Tibial artery (tissue), 4 donors: ENCODE measurements at regions not wholly inside any gene's neighbourhood (a gene's known extent, or its start where the extent isn't known, plus 50 kb on each side); places are given as distances from the start of the nearest gene placed in this dataset.
"Not testable (repeated sequence)": the region's sequence is repeated elsewhere in the genome, so short reads cannot be mapped to it uniquely, and the experiment has no call there.

Experiments
- DNase-seq, 2 donors: peaks; one replicate each; pipeline ENCODE4 v3.0.0-alpha.2; 2019
- H3K27ac ChIP-seq, 2 donors: fragments of 200-600 bp; sonication (generic) in 1 of 2; 1 replicate in 1 of 2; 2 replicates in 1 of 2; pipeline ENCODE4 v1.5.1; 2018 to 2019; ENCODE audit warnings: mild to moderate bottlenecking in 1 of 2
- H3K27me3 ChIP-seq, 2 donors: fragments of 200-600 bp; sonication (generic) in 1 of 2; one replicate each; pipeline versions ENCODE4 v1.5.1 to v1.6.0; 2016 to 2019
- H3K36me3 ChIP-seq, 3 donors: fragments of 200-600 bp; sonication (generic) in 2 of 3; one replicate each; pipeline ENCODE4 v1.5.1; 2016 to 2019; ENCODE audit warnings: mild to moderate bottlenecking in 2 of 3
- H3K4me1 ChIP-seq, 4 donors: fragments of 200-600 bp; sonication (generic) in 2 of 4; 1 replicate in 3 of 4; 2 replicates in 1 of 4; pipeline ENCODE4 v1.5.1; 2016 to 2019
- H3K4me3 ChIP-seq, 2 donors: fragments of 200-600 bp; sonication (generic) in 1 of 2; 1 replicate in 1 of 2; 2 replicates in 1 of 2; pipeline ENCODE4 v1.5.1; 2018 to 2019; ENCODE audit warnings: mild to moderate bottlenecking in 2 of 2
- H3K9me3 ChIP-seq, 3 donors: fragments of 200-600 bp; sonication (generic) in 1 of 3; one replicate each; pipeline ENCODE4 v1.5.1; 2016 to 2019
- intact Hi-C: fragments of 100-400 bp; cut with DNase I; formaldehyde crosslinking; loops from one replicate; pipeline ENCODE4 v1.15.0; 2023; ENCODE audit warnings: low total_unique reads
- TF ChIP-seq, protein P1 (sequence below), 2 experiments: fragments of 200-600 bp in 1 of 2; fragments of 450-650 bp in 1 of 2; IDR thresholded peaks; one replicate each; pipeline ENCODE4 v1.5.1; 2017 to 2019; ENCODE audit warnings: antibody characterized with exemption in 2 of 2, mild to moderate bottlenecking in 1 of 2, moderate library complexity in 1 of 2

DNA sequence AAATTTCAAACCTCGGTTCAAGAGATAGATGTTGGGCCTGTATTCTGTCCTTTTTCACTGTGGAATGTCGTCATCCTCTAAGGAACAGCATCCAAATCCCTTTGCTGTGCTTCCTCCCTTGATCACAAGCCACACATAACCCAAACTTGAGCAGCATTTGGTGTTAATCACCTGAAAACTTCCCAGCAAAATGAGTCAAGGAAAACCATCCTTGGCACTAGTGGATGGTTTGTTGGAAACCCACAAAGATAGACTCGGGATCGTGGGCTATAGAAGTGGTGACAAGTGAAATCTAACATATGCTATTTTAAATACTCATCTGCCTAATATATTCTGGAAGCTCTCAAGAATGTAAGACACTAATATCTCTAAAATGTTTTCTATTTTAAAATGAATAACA is 459.1 kb downstream of the SETD4 start:
- Histone ChIP-seq H3K9me3 (no peaks in the 10 kb centered on the region), H3K27me3 (peaks cover 0 to 4% of the 10 kb centered on the region in 2 donors), H3K4me1 (no peaks in the 10 kb centered on the region), H3K27ac (no peak overlapping the region), H3K4me3 (no peak overlapping the region), H3K36me3 (no peaks in the 10 kb centered on the region)
- intact Hi-C loops: no loop called here
- TF ChIP-seq, protein P1, sequence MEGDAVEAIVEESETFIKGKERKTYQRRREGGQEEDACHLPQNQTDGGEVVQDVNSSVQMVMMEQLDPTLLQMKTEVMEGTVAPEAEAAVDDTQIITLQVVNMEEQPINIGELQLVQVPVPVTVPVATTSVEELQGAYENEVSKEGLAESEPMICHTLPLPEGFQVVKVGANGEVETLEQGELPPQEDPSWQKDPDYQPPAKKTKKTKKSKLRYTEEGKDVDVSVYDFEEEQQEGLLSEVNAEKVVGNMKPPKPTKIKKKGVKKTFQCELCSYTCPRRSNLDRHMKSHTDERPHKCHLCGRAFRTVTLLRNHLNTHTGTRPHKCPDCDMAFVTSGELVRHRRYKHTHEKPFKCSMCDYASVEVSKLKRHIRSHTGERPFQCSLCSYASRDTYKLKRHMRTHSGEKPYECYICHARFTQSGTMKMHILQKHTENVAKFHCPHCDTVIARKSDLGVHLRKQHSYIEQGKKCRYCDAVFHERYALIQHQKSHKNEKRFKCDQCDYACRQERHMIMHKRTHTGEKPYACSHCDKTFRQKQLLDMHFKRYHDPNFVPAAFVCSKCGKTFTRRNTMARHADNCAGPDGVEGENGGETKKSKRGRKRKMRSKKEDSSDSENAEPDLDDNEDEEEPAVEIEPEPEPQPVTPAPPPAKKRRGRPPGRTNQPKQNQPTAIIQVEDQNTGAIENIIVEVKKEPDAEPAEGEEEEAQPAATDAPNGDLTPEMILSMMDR (IDR thresholded peaks at IDR 0.05): no peak
- DNase-seq: no peak

DNA sequence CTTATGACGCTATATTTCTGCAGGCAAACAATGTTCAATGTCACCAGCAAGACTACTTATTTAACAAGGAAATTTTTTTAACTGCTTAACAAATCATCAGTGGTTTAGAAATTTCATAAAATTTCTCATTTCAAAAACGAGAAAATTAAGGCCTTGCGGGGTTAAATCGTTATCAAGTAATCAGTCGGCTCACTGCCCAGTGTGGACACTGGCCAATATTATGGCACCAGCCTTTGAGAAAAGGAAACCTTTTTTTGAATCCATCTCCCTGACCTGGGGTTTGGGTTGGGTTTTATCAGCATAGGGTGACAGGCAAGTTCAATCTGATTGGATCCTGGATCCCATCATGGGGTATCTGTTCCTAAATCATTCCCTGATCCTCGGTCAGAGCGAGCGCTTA is 461.2 kb downstream of the SETD4 start:
- peaks cover 0 to 4% of the 10 kb centered on the region in 2 donors for H3K27me3 ChIP-seq
- no peak for DNase-seq
- intact Hi-C loops: no loop called here

DNA sequence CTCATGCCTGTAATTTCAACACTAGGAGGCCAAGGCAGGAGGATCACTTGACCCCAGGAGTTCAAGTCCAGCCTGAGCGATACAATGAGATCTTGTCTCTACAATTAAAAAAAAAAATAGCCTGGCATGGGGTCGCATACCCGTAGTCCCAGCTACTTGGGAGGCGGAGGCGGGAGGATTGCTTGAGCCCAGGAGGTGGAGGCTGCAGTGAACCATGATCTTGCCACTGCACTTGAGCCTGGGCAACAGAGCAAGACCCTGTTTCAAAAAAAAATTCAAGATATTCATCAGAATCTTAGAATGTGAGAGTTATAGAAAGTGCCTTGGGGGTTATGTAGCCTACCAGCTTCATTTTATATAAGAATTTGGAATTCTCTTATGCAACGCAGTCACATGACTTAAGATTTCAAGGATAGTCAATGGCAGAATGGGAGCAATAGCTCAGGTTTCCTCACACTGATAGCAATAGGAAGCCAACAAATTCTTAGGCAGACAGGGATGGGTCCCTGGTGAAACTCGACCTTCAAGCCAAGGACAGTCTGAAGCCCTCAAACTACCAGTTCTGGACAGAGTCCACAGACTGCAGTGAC is 462.5 kb downstream of the SETD4 start:
- Histone ChIP-seq H3K4me3 (no peak overlapping the region), H3K27me3 (no peaks in the 10 kb centered on the region), H3K27ac (no peak overlapping the region), H3K9me3 (no peaks in the 10 kb centered on the region), H3K4me1 (no peaks in the 10 kb centered on the region), H3K36me3 (no peaks in the 10 kb centered on the region)
- DNase-seq: no peak
- TF ChIP-seq, protein P1 (IDR thresholded peaks at IDR 0.05): no peak
- intact Hi-C loops: no loop called here

More for the DNA sequence above, 461.2 kb downstream of the SETD4 start:
- H3K36me3 ChIP-seq: no peaks in the 10 kb centered on the region
- H3K4me1 ChIP-seq: no peaks in the 10 kb centered on the region
- no peak overlapping the region for H3K27ac ChIP-seq
- H3K4me3 ChIP-seq: no peak overlapping the region
- no peaks in the 10 kb centered on the region for H3K9me3 ChIP-seq
- TF ChIP-seq, protein P1 (IDR thresholded peaks at IDR 0.05): no peak

DNA sequence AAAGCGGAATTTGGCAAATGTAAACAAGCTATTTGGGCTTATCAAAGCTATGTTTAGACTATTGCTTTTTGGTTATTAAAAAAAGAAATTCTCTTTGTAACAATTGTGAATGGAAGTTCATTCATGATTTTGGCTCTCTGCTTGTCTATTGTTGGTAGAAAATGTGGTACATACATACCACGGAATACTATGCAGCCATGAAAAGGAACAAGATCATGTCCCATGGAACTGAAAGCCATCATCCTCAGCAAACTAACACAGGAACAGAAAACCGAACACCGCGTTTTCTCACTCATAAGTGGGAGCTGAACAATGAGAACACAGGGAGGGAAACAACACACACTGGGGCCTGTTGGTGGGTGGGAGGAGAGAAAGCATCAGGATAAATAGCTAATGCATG is 465.4 kb downstream of the SETD4 start:
- no peaks in the 10 kb centered on the region for H3K9me3 ChIP-seq
- no peak for DNase-seq
- H3K4me3 ChIP-seq: no peak overlapping the region
- H3K4me1 ChIP-seq: no peaks in the 10 kb centered on the region
- no peaks in the 10 kb centered on the region for H3K27me3 ChIP-seq
- intact Hi-C loops: no loop called here
- no peaks in the 10 kb centered on the region for H3K36me3 ChIP-seq
- TF ChIP-seq, protein P1 (IDR thresholded peaks at IDR 0.05): no peak
- no peak overlapping the region for H3K27ac ChIP-seq

DNA sequence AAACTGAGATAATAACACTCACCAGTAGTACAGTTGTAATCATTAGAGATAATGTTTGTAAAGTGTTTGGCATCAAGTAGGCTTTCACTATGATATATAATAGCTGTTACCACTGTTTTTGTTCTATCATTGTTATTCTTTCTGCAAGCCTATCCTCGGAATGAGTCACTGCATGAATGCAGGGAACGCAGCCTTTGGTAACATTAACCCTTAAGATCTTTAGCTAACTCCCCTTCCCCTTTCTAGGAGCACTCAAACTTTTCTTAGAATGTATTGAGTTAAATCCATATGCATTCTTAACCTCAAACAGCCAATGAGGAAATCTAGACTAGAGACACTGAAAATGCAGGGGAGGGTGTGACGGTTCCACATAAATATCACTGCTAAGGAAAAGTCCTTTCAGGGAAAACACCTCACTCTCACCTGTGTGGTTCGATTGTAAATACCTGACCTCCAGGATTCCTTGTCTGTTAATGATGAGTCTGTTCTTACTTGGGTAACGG is 467.3 kb downstream of the SETD4 start:
- Histone ChIP-seq H3K4me1 (no peaks in the 10 kb centered on the region), H3K9me3 (no peaks in the 10 kb centered on the region), H3K27ac (no peak overlapping the region), H3K27me3 (no peaks in the 10 kb centered on the region), H3K4me3 (no peak overlapping the region), H3K36me3 (no peaks in the 10 kb centered on the region)
- no peak for DNase-seq
- TF ChIP-seq, protein P1 (IDR thresholded peaks at IDR 0.05): no peak
- intact Hi-C loops: no loop called here

DNA sequence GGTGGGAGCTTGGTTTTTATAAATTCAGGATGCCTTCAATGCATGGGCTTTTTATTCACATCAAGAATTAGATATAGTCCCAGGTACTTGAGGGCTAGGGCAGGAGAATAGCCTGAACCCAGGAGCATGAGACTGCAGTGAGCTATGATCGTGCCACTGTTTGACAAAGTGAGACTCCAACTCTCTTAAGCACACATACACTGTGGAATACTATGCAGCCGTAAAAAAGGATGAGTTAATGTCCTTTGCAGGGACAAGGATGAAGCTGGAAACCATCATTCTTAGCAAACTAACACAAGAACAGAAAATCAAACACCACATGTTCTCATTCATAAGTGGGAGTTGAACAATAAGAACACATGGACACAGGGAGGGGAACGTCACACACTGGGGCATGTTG is 470.0 kb downstream of the SETD4 start:
- DNase-seq, H3K27ac ChIP-seq, H3K4me3 ChIP-seq, H3K4me1 ChIP-seq, intact Hi-C loops, H3K9me3 ChIP-seq, H3K27me3 ChIP-seq, H3K36me3 ChIP-seq: not testable (repeated sequence)
